ENCODE measurements at regions not wholly inside any gene's neighbourhood (a gene's known extent, or its start where the extent isn't known, plus 50 kb on each side); places are given as distances from the start of the nearest gene placed in this dataset.

DNA sequence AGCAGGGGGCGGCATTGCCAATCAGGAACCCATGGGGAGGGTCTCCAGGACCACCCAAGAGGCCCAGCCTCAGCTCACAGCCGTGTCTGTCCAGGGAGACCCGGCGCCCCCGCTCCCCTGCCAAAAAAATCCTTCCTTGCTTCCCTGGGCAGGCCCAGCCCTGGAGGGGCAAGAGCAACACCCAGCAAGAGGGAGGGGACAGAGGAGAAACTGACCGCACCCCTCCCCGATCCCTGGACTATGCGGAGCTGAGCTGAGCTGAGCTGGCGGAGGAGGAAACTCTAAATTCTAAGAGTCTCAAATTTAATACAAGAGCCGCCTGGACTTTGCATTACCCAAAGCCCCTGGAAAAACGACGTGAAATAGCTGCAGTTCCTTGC, 52.0 kb upstream of the SHISAL1 start (continued):
- TF ChIP-seq, protein P1, sequence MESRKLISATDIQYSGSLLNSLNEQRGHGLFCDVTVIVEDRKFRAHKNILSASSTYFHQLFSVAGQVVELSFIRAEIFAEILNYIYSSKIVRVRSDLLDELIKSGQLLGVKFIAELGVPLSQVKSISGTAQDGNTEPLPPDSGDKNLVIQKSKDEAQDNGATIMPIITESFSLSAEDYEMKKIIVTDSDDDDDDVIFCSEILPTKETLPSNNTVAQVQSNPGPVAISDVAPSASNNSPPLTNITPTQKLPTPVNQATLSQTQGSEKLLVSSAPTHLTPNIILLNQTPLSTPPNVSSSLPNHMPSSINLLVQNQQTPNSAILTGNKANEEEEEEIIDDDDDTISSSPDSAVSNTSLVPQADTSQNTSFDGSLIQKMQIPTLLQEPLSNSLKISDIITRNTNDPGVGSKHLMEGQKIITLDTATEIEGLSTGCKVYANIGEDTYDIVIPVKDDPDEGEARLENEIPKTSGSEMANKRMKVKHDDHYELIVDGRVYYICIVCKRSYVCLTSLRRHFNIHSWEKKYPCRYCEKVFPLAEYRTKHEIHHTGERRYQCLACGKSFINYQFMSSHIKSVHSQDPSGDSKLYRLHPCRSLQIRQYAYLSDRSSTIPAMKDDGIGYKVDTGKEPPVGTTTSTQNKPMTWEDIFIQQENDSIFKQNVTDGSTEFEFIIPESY (IDR thresholded peaks at IDR 0.05; ENCODE audit: extremely low read depth, insufficient replicate concordance, low read length): no peak

DNA sequence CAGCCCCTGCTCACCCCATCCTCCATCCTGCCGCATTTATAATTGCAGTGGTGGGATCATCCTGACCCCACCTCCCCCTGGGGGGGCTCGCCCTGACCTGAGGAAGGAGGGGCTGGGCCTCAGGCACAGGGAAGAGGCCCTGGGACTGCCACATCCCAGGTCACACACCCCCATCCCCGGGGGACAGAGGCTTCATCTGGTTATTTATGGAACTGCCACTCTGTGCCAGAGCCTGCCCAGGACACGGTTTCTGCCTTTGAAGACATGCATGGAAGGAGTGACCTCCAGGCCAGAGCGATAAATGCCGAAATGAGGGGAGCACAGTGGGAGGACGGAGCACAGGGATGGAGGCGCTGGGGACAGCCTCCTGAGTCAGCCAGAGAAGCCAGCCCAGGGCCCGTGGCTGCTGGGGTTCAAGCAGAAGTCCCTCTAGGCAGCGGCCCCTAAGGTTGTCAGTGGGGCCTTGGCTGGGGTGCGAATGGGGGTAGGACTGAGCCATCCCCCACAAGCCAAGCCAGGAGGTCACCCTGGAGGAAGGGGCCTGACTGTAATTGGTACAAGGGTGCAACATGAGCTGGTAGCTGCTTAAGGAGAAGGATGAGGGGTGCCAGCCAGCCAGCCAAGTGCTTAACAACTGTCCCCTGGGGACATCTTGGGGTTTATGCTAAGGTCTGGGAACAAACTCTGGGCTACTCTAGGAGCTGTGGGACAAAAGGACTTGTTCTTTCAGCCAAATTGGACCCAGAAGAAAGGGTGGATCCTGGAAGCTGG, 51.4 kb upstream of the SHISAL1 start:
- BruUV-seq (replicated peaks): no TSS peak
- RAD21 ChIA-PET (ENCODE audit: low non-redundant PET in 1 of 2, low total read pairs in 2 of 2, uncharacterized antibody in 2 of 2, unreplicated experiment in 2 of 2): no interaction called here
- TF ChIP-seq YY1 (IDR thresholded peaks at IDR 0.05; ENCODE audit: extremely low read depth, insufficient replicate concordance, low read depth, low read length) (no peak), ZNF274 (IDR thresholded peaks at IDR 0.05; ENCODE audit: low read depth, low read length) (no peak), SP1 (IDR thresholded peaks at IDR 0.05; ENCODE audit: low read depth) (no peak), TCF7L2 (IDR thresholded peaks at IDR 0.05; ENCODE audit: borderline replicate concordance, extremely low read depth, insufficient read depth, insufficient read length) (no peak), EGR1 (IDR thresholded peaks at IDR 0.05; ENCODE audit: low read depth) (no peak), EZH2 (IDR thresholded peaks at IDR 0.05) (no peak), POLR2AphosphoS5 (IDR thresholded peaks at IDR 0.05; ENCODE audit: low read depth, low read length) (no peak), CEBPB (IDR thresholded peaks at IDR 0.05; ENCODE audit: low read depth) (no peak), EZH2phosphoT487 (IDR thresholded peaks at IDR 0.05; ENCODE audit: borderline replicate concordance) (no peak), FOSL1 (IDR thresholded peaks at IDR 0.05; ENCODE audit: low read depth) (no peak), SIN3A (IDR thresholded peaks at IDR 0.05; ENCODE audit: low read depth) (no peak), POLR2A (IDR thresholded peaks at IDR 0.05; ENCODE audit: borderline replicate concordance, extremely low read depth, insufficient read depth, insufficient read length) (no peak)
- TF ChIP-seq, protein P2, sequence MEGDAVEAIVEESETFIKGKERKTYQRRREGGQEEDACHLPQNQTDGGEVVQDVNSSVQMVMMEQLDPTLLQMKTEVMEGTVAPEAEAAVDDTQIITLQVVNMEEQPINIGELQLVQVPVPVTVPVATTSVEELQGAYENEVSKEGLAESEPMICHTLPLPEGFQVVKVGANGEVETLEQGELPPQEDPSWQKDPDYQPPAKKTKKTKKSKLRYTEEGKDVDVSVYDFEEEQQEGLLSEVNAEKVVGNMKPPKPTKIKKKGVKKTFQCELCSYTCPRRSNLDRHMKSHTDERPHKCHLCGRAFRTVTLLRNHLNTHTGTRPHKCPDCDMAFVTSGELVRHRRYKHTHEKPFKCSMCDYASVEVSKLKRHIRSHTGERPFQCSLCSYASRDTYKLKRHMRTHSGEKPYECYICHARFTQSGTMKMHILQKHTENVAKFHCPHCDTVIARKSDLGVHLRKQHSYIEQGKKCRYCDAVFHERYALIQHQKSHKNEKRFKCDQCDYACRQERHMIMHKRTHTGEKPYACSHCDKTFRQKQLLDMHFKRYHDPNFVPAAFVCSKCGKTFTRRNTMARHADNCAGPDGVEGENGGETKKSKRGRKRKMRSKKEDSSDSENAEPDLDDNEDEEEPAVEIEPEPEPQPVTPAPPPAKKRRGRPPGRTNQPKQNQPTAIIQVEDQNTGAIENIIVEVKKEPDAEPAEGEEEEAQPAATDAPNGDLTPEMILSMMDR (IDR thresholded peaks at IDR 0.05 in 2 of 3, conservative IDR thresholded peaks at IDR 0.05 in 1 of 3; ENCODE audit: borderline replicate concordance in 1 of 3, insufficient read depth in 1 of 3, low read depth in 2 of 3, low read length in 2 of 3): no peak
- TF ChIP-seq, protein P3, sequence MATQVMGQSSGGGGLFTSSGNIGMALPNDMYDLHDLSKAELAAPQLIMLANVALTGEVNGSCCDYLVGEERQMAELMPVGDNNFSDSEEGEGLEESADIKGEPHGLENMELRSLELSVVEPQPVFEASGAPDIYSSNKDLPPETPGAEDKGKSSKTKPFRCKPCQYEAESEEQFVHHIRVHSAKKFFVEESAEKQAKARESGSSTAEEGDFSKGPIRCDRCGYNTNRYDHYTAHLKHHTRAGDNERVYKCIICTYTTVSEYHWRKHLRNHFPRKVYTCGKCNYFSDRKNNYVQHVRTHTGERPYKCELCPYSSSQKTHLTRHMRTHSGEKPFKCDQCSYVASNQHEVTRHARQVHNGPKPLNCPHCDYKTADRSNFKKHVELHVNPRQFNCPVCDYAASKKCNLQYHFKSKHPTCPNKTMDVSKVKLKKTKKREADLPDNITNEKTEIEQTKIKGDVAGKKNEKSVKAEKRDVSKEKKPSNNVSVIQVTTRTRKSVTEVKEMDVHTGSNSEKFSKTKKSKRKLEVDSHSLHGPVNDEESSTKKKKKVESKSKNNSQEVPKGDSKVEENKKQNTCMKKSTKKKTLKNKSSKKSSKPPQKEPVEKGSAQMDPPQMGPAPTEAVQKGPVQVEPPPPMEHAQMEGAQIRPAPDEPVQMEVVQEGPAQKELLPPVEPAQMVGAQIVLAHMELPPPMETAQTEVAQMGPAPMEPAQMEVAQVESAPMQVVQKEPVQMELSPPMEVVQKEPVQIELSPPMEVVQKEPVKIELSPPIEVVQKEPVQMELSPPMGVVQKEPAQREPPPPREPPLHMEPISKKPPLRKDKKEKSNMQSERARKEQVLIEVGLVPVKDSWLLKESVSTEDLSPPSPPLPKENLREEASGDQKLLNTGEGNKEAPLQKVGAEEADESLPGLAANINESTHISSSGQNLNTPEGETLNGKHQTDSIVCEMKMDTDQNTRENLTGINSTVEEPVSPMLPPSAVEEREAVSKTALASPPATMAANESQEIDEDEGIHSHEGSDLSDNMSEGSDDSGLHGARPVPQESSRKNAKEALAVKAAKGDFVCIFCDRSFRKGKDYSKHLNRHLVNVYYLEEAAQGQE (IDR thresholded peaks at IDR 0.05; ENCODE audit: low read depth): no peak
- TF ChIP-seq, protein P4, sequence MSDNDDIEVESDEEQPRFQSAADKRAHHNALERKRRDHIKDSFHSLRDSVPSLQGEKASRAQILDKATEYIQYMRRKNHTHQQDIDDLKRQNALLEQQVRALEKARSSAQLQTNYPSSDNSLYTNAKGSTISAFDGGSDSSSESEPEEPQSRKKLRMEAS (IDR thresholded peaks at IDR 0.05): no peak
- TF ChIP-seq, protein P5, sequence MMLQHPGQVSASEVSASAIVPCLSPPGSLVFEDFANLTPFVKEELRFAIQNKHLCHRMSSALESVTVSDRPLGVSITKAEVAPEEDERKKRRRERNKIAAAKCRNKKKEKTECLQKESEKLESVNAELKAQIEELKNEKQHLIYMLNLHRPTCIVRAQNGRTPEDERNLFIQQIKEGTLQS (IDR thresholded peaks at IDR 0.05): no peak

More for the DNA sequence above, 51.4 kb upstream of the SHISAL1 start:
- DNase-seq (ENCODE audit: low read depth, low spot score) (no peak), ATAC-seq (peak; percentile 24; the same call in 1 of the 2 replicates)
- Histone ChIP-seq H3K27ac (ENCODE audit: low read depth, low read length) (no peak overlapping the region), H3K9me2 (ENCODE audit: insufficient read depth) (no peaks in the 10 kb centered on the region), H3K79me2 (ENCODE audit: insufficient read depth, low read length) (no peaks in the 10 kb centered on the region), H2AFZ (ENCODE audit: low read depth, low read length, poor library complexity, severe bottlenecking) (no peak overlapping the region), H3K9ac (ENCODE audit: low read length) (no peak overlapping the region), H3K4me1 (ENCODE audit: control insufficient read depth in 1 of 2, insufficient read depth in 2 of 2, low read length in 2 of 2) (peaks cover 0 to 8% of the 10 kb centered on the region in 2 experiments; a peak in 2 of 4 replicates), H3K4me2 (ENCODE audit: low read length) (no peak overlapping the region), H3K4me3 (replicated peaks in 1 of 2; ENCODE audit: low read depth in 1 of 2, low read length in 2 of 2) (no peak overlapping the region), H3K36me3 (ENCODE audit: control insufficient read depth in 1 of 2, insufficient read depth in 2 of 2, low read length in 2 of 2) (no peaks in the 10 kb centered on the region), H3K9me3 (ENCODE audit: control insufficient read depth in 1 of 2, insufficient read depth in 1 of 2, low read depth in 1 of 2, low read length in 2 of 2) (no peaks in the 10 kb centered on the region), H3K27me3 (ENCODE audit: insufficient read depth, low read length) (0 out of 2 replicates have a peak, but pooled peaks cover 2% of the 10 kb centered on the region), H4K20me1 (ENCODE audit: insufficient read depth) (no peaks in the 10 kb centered on the region)
- ChIA-PET CTCF (no interaction called here), POLR2A (no interaction called here)
- intact Hi-C loops (cut with micrococcal nuclease): no loop called here

All from HCT116 (cell line).